H1 (cell line): ENCODE measurements at regions not wholly inside any gene's neighbourhood (a gene's known extent, or its start where the extent isn't known, plus 50 kb on each side); places are given as distances from the start of the nearest gene placed in this dataset.
A peak's percentile ranks its signal among the peaks of the same experiment; 100 is the strongest.

ENCODE experiments used
- CTCF ChIA-PET: fragments of 300-600 bp; sonication (Branson Sonifier 250); formaldehyde crosslinking; loops from one replicate; lab custom pipeline; 2021; ENCODE audit not compliant: partially characterized antibody; lab: Charles Lee
- POLR2A ChIA-PET: fragments of 300-600 bp; sonication (Branson Sonifier 250); formaldehyde crosslinking; loops from one replicate; lab custom pipeline; 2021; ENCODE audit warnings: inconsistent platforms; ENCODE audit not compliant: partially characterized antibody; lab: Charles Lee
- DNase-seq, 2 experiments: peaks; one replicate each; pipeline versions ENCODE4 v3.0.0 to v3.0.0-alpha.2; 2010 to 2022; ENCODE audit warnings: low spot score in 2 of 2, low read depth in 1 of 2, mixed read lengths in 1 of 2
- FAIRE-seq: peaks from 2 replicates; lab custom pipeline; 2011; peaks lifted over from hg19 to GRCh38; lab: Jason Lieb, UNC
- H2AFZ ChIP-seq: 2 replicates; pipeline ENCODE4 v1.8.1; 2012; ENCODE audit warnings: low read length, inconsistent platforms
- H2AK5ac ChIP-seq: 2 replicates; pipeline ENCODE4 v1.6.1; 2013; ENCODE audit warnings: low read depth, low read length
- H2BK120ac ChIP-seq: replicated peaks from 2 replicates; pipeline ENCODE3; 2013; ENCODE audit warnings: low read depth, low read length, inconsistent platforms
- H2BK12ac ChIP-seq: 2 replicates; pipeline ENCODE4 v1.6.1; 2013; ENCODE audit warnings: low read depth, low read length
- H2BK15ac ChIP-seq: 2 replicates; pipeline ENCODE4 v1.6.1; 2013; ENCODE audit warnings: low read length
- H2BK20ac ChIP-seq: 2 replicates; pipeline ENCODE4 v1.6.1; 2013; ENCODE audit warnings: low read length
- H2BK5ac ChIP-seq: 2 replicates; pipeline ENCODE4 v1.6.1; 2013; ENCODE audit warnings: low read depth, low read length
- H3K14ac ChIP-seq: 2 replicates; pipeline ENCODE4 v1.6.1; 2013; ENCODE audit warnings: inconsistent platforms; ENCODE audit not compliant: insufficient read length
- H3K18ac ChIP-seq: 2 replicates; pipeline ENCODE4 v1.6.1; 2013; ENCODE audit warnings: low read length; ENCODE audit errors: extremely low read depth
- H3K23ac ChIP-seq: 2 replicates; pipeline ENCODE4 v1.6.1; 2013; ENCODE audit warnings: inconsistent platforms; ENCODE audit not compliant: insufficient read length
- H3K23me2 ChIP-seq: 2 replicates; pipeline ENCODE4 v1.6.1; 2013; ENCODE audit warnings: low read depth, low read length
- H3K27ac ChIP-seq: 2 replicates; pipeline ENCODE4 v1.6.1; 2011; ENCODE audit warnings: low read depth, low read length, inconsistent platforms
- H3K27me3 ChIP-seq, 4 experiments: replicated peaks in 1 of 4; 1 replicate in 1 of 4; 2 replicates in 3 of 4; pipeline versions ENCODE4 v1.6.1 to v1.8.1; 2011 to 2013; ENCODE audit warnings: low read length in 3 of 4, mild to moderate bottlenecking in 3 of 4, inconsistent platforms in 2 of 4, mixed read lengths in 2 of 4, moderate library complexity in 1 of 4; ENCODE audit not compliant: control insufficient read depth in 3 of 4, insufficient read depth in 3 of 4; ENCODE audit errors: extremely low read depth in 1 of 4
- H3K36me3 ChIP-seq, 4 experiments: 2 replicates each; pipeline versions ENCODE4 v1.6.1 to v1.8.1; 2011 to 2013; ENCODE audit warnings: mild to moderate bottlenecking in 4 of 4, low read length in 3 of 4, moderate library complexity in 2 of 4, control low read depth in 1 of 4, inconsistent platforms in 1 of 4; ENCODE audit not compliant: insufficient read depth in 4 of 4, control insufficient read depth in 2 of 4
- H3K4ac ChIP-seq: replicated peaks from 2 replicates; pipeline ENCODE3; 2013; ENCODE audit warnings: low read length, low read depth, mixed read lengths, inconsistent platforms; ENCODE audit not compliant: insufficient read length
- H3K4me1 ChIP-seq, 4 experiments: replicated peaks in 1 of 4; 1 replicate in 1 of 4; 2 replicates in 3 of 4; pipeline versions ENCODE4 v1.6.1 to v1.8.1; 2011 to 2013; ENCODE audit warnings: low read length in 3 of 4, inconsistent platforms in 2 of 4, mixed read lengths in 1 of 4; ENCODE audit not compliant: insufficient read depth in 4 of 4, control insufficient read depth in 3 of 4
- H3K4me2 ChIP-seq, 2 experiments: 2 replicates each; pipeline versions ENCODE4 v1.6.1 to v1.8.1; 2011 to 2013; ENCODE audit warnings: low read depth in 2 of 2, low read length in 2 of 2, control low read depth in 1 of 2, inconsistent platforms in 1 of 2, mild to moderate bottlenecking in 1 of 2; ENCODE audit not compliant: insufficient read depth in 1 of 2
- H3K4me3 ChIP-seq, 4 experiments: fragments of 200-600, 300-600 bp in 1 of 4; sonication (generic), shearing (Covaris generic), sonication (Bioruptor Twin) in 1 of 4; 2 replicates each; pipeline versions ENCODE4 v1.5.1 to v1.8.1; 2011 to 2016; ENCODE audit warnings: low read length in 4 of 4, low read depth in 3 of 4, control low read depth in 2 of 4, inconsistent platforms in 2 of 4, mild to moderate bottlenecking in 2 of 4, mixed read lengths in 1 of 4, moderate library complexity in 1 of 4; ENCODE audit not compliant: insufficient read depth in 2 of 4; ENCODE audit errors: extremely low read depth in 1 of 4
- H3K56ac ChIP-seq: replicated peaks from 2 replicates; pipeline ENCODE3; 2013; ENCODE audit warnings: low read depth, mild to moderate bottlenecking, mixed read lengths, low read length, inconsistent platforms; ENCODE audit not compliant: insufficient read length
- H3K79me1 ChIP-seq: 2 replicates; pipeline ENCODE4 v1.6.1; 2013; ENCODE audit warnings: low read depth, low read length, control low read depth
- H3K79me2 ChIP-seq, 2 experiments: 2 replicates each; pipeline versions ENCODE4 v1.6.1 to v1.8.1; 2012 to 2013; ENCODE audit warnings: low read length in 2 of 2, mild to moderate bottlenecking in 2 of 2, inconsistent platforms in 1 of 2; ENCODE audit not compliant: insufficient read depth in 2 of 2, control insufficient read depth in 1 of 2
- H3K9ac ChIP-seq, 4 experiments: replicated peaks in 1 of 4; 1 replicate in 1 of 4; 2 replicates in 3 of 4; pipeline versions ENCODE4 v1.6.1 to v1.8.1; 2011 to 2013; ENCODE audit warnings: low read depth in 3 of 4, low read length in 3 of 4, control low read depth in 2 of 4, mild to moderate bottlenecking in 2 of 4, moderate library complexity in 2 of 4, inconsistent platforms in 1 of 4; ENCODE audit errors: extremely low read depth in 1 of 4
- H3K9me3 ChIP-seq, 2 experiments: 2 replicates each; pipeline versions ENCODE4 v1.6.1 to v1.8.1; 2012 to 2013; ENCODE audit warnings: mild to moderate bottlenecking in 2 of 2, moderate library complexity in 2 of 2, control low read depth in 1 of 2, inconsistent platforms in 1 of 2, low read depth in 1 of 2, low read length in 1 of 2, mixed read lengths in 1 of 2; ENCODE audit not compliant: insufficient read depth in 2 of 2
- H4K20me1 ChIP-seq, 2 experiments: replicated peaks in 1 of 2; 2 replicates each; pipeline versions ENCODE3 to v1.8.1; 2011 to 2013; ENCODE audit warnings: inconsistent platforms in 2 of 2, low read length in 2 of 2, mild to moderate bottlenecking in 1 of 2; ENCODE audit not compliant: insufficient read depth in 2 of 2, control insufficient read depth in 1 of 2
- H4K5ac ChIP-seq: 2 replicates; pipeline ENCODE4 v1.6.1; 2013; ENCODE audit warnings: low read length, low read depth, mixed read lengths, inconsistent platforms; ENCODE audit not compliant: insufficient read length
- H4K8ac ChIP-seq: 2 replicates; pipeline ENCODE4 v1.8.0; 2013; ENCODE audit warnings: mild to moderate bottlenecking, moderate library complexity, low read length, inconsistent platforms; ENCODE audit not compliant: insufficient read depth; ENCODE audit errors: extremely low read depth
- H4K91ac ChIP-seq: replicated peaks from 2 replicates; pipeline ENCODE3; 2013; ENCODE audit warnings: low read length, mixed read lengths, inconsistent platforms; ENCODE audit not compliant: insufficient read length
- CREB1 ChIP-seq: IDR thresholded peaks from 2 replicates; pipeline ENCODE4 v1.6.1; 2012; ENCODE audit warnings: inconsistent platforms
- NRF1 ChIP-seq: IDR thresholded peaks from 2 replicates; pipeline ENCODE4 v1.6.1; 2011; ENCODE audit warnings: mild to moderate bottlenecking, low read depth, low read length, improper control_type of control experiment
- POLR2A ChIP-seq, 2 experiments: IDR thresholded peaks; 1 replicate in 1 of 2; 2 replicates in 1 of 2; pipeline ENCODE4 v1.6.1; 2011; ENCODE audit warnings: low read depth in 2 of 2, low read length in 2 of 2, mild to moderate bottlenecking in 2 of 2; ENCODE audit errors: control extremely low read depth in 1 of 2
- SAP30 ChIP-seq: fragments of 300-600 bp; sonication (generic); IDR thresholded peaks from 2 replicates; pipeline ENCODE4 v1.7.1; 2012; ENCODE audit warnings: low read length, moderate library complexity, mild to moderate bottlenecking, inconsistent platforms; ENCODE audit not compliant: insufficient read depth, insufficient replicate concordance
- SP4 ChIP-seq: IDR thresholded peaks from 2 replicates; pipeline ENCODE4 v1.6.1; 2012; ENCODE audit warnings: low read length, inconsistent platforms
- SUZ12 ChIP-seq: fragments of 200-600 bp; sonication (generic); IDR thresholded peaks from 2 replicates; pipeline ENCODE4 v1.6.1; 2012; ENCODE audit warnings: mild to moderate bottlenecking, inconsistent platforms, low read length, moderate library complexity, mixed read lengths
- TEAD4 ChIP-seq: IDR thresholded peaks from 2 replicates; pipeline ENCODE4 v1.6.1; 2012; ENCODE audit warnings: low read depth, low read length, inconsistent platforms, mixed read lengths
- USF2 ChIP-seq: IDR thresholded peaks from 2 replicates; pipeline ENCODE4 v1.6.1; 2011; ENCODE audit warnings: low read length, improper control_type of control experiment
- YY1 ChIP-seq: IDR thresholded peaks from 2 replicates; pipeline ENCODE4 v1.6.1; 2011; ENCODE audit warnings: low read depth, mild to moderate bottlenecking, low read length
- WGBS, 2 experiments: shearing (Covaris generic) in 1 of 2; methylation state at CpG; one replicate each; pipeline versions ENCODE4 v1.1.6 to v1.1.7; 2013 to 2015; ENCODE audit warnings: low lambda C conversion rate in 2 of 2, mixed read lengths in 2 of 2, inconsistent platforms in 1 of 2, low coverage in 1 of 2, missing lambda C conversion rate in 1 of 2; ENCODE audit not compliant: insufficient replicate concordance in 2 of 2, insufficient coverage in 1 of 2, insufficient read length in 1 of 2; ENCODE audit errors: extremely low coverage in 1 of 2, missing lambda C conversion rate in 1 of 2; 5-methylcytosine and 5-hydroxymethylcytosine counted together

DNA sequence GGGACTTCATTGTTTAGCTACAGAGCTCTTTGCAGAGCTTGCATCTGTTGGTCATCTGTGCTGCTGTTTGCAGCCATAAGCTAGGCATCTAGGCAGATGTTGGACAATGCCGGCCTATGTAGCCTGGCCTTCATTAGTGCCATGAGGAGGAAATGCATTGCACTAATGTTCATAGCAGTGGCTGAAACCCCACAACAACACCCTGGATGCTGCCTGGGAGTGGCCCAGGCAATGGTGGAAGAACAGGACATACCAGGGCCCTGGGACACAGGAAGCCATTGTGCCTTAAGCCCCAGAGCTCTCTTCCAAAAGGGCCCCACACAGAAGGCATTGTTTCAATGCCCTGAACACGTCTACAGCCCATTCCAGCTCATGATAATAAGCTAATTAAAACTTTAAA is 131.5 kb upstream of the LYZL1 start:
- 85% methylated on average over 2 of the region's 2 CpGs; no CpG with 5 or more reads in 1 of the 2 experiments for WGBS, 2 experiments
- Histone ChIP-seq H2BK5ac (peak overlapping the region; percentile 99; the same call in 1 of the 2 replicates), H3K27ac (no peak overlapping the region), H3K79me2 (no peaks in the 10 kb centered on the region), H3K4me1 (peaks cover 4 to 15% (median 11%) of the 10 kb centered on the region in 4 experiments; a peak in 5 of 7 replicates), H2BK15ac (no peak overlapping the region; the same call in 1 of the 2 replicates), H4K8ac (no peak overlapping the region), H3K14ac (no peak overlapping the region), H3K27me3 (peaks cover 0 to 1% (median 0%) of the 10 kb centered on the region in 4 experiments; a peak in 1 of 7 replicates), H4K91ac (peak overlapping the region; percentile 56), H3K9ac (no peak overlapping the region), H2BK120ac (peak overlapping the region; percentile 63), H3K4me2 (no peak overlapping the region), H4K5ac (no peak overlapping the region), H3K18ac (peak overlapping the region; percentile 53; the same call in 1 of the 2 replicates), H3K9me3 (no peaks in the 10 kb centered on the region), H2AFZ (no peak overlapping the region), H3K36me3 (no peaks in the 10 kb centered on the region), H2BK20ac (peak overlapping the region; percentile 99; the same call in 1 of the 2 replicates), H3K23ac (no peak overlapping the region), H2BK12ac (peak overlapping the region; percentile 96; the same call in 1 of the 2 replicates), H3K23me2 (no peaks in the 10 kb centered on the region), H3K79me1 (no peaks in the 10 kb centered on the region), H4K20me1 (no peaks in the 10 kb centered on the region), H3K4me3 (no peak overlapping the region), H3K4ac (peak overlapping the region; percentile 11), H2AK5ac (peak overlapping the region; percentile 87), H3K56ac (no peak overlapping the region)
- DNase-seq (no peak), FAIRE-seq (no peak)
- TF ChIP-seq USF2: no peak
- TF ChIP-seq SP4: no peak
- no peak for TF ChIP-seq NRF1
- TF ChIP-seq TEAD4: no peak
- no peak for TF ChIP-seq YY1
- no peak for TF ChIP-seq CREB1
- no peak for TF ChIP-seq POLR2A (IDR thresholded peaks at IDR 0.05; ENCODE audit: control extremely low read depth in 1 of 2, low read depth in 2 of 2, low read length in 2 of 2)
- TF ChIP-seq SUZ12: no peak
- no peak for TF ChIP-seq SAP30
- POLR2A ChIA-PET: interaction anchor here (0.9 to 4.2 kb wide), 5 partner anchors 7 to 108 kb away, joined by 3 to 20 read pairs (median 3); no protein-coding TSS in a partner anchor
- CTCF ChIA-PET: interaction anchor here (0.5 to 5.7 kb wide), 18 partner anchors 8 to 637 kb away, joined by 3 to 38 read pairs (median 4); no protein-coding TSS in a partner anchor
